GM18861 (cell line): ENCODE measurements at regions not wholly inside any gene's neighbourhood (a gene's known extent, or its start where the extent isn't known, plus 50 kb on each side); places are given as distances from the start of the nearest gene placed in this dataset.

Source experiments
- ATAC-seq: cut with Tn5 transposase; IDR thresholded peaks from one replicate; pipeline ENCODE4 v1.9.1; 2021; ENCODE audit not compliant: unreplicated experiment

DNA sequence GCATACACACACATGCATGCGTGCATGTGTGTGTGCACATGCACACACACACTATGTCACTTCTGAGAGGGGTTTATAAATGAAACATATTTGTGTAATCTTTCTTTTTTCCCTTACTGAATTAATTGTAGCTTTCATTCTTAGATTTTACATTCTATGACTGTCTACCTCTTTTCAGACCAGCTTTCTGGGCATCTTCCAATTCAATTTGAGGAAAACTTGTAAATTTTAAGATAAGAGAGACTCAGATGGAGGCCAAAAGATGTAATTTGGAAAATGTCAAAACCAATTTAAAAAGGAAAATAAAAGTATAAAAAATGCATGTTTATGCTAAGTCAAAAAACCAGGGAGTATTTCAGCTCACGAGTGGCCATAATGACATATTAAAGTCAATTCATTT is 594.5 kb downstream of the OLFM4 start:
- no peak for ATAC-seq

DNA sequence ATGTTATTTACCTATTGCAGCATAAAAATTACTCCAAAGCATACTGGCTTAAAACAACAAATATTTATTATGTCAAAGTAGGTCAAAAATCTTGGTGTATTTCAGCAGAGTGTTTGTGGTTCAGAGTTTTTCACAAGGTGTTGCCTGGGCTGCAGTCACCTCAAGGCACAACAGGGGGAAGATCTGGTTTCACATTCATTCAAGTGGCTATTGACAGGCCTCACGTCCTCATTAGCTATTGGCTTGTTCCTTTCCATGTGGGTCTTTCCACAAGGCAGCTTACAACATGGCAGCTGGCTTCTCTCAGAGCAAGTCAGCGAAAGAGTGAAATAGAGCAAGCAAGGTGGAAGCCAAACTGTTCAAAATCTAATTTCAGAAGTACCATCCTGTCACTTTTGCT is 602.9 kb downstream of the OLFM4 start:
- no peak for ATAC-seq

DNA sequence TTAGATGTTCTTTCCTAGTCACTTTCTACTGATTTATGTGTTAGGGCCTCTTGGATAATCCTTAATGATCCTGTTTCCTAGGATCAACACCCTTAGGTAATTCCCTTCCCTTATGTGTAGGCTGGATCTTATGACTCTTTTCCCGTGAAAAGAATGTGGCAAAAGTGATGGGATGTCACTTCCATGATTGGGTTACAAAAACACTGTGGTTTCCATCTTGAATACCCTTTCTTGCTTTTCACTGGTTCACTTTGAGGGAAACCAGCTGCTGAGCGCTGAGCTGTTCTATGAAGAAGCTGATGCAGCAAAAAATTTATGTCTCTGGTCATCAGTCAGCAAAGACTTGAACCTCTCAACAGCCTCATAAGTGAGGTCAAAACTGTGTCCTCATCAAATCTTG is 609.4 kb downstream of the OLFM4 start:
- ATAC-seq = no peak

DNA sequence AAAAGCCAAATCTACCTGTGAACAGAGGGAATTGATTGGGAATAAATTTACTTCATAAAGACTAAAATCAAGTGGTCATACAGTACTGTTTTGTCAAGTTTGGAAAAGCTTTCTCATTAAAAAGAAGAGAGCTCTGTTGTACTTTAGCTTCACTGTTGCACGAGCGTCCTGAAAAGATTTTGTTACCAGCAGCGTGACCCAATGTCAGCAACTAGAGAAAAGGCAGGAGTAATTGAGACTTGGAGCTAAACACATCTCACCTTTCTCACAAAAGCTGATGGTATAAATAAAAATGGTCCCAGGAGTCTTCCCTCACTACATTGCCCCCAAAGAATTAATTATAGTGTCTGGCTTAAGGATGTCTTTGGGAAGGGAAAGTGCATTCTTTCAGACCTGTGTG is 613.7 kb downstream of the OLFM4 start:
- ATAC-seq = no peak

DNA sequence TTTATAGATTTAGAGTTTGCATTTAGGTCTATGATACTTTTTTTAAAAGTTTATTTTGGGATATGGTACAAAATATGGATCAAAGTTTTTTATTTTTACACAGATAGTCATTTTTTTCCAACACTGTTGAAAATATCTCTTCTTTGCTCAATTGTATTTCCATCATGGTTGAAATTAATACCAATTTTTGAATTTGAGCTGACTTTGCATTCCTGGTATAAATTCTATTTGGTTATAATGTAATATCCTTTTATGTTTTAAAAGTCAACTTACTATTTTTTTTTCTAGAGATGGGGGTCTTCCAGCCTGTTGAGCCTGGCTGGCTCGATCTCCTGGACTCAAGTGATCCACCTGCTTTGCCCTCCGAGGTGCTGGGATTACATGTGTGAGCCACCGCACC is 620.1 kb downstream of the OLFM4 start:
- ATAC-seq = no peak

DNA sequence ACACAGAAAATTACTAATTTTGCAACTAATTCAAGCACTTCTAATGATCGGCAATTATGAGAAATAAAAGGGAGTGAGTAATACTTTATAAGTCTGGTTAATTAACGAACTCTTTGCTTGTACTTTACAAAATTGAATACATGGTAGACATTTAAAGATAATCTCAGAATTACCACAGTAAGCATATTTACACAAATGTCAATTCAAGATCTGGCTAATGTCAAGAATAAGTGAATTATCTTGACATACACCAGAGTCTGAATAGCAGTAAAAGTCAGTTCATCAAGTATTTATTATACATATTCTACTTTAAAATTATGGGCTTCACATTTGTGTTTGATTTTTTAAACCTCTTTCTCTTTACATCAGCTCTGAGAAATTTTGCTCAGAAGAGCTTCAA is 643.4 kb downstream of the OLFM4 start:
- ATAC-seq = no peak

DNA sequence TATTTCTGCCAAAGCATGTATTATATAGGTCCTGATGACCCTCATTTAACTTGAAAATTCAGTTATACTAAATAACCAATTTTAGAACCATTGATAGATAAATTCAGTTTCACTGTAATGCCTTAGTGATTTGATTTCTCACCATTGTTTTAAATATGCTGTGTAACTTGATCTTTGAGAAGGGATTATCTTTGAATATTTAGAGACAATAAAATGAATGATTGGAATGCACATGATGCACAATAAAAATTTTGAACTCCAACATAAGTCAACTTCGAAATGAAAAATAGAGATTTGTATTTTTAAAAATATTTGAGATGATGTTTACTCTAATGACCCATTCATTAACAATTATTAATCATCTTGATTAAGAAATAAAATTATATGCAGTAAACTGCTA is 654.5 kb downstream of the OLFM4 start:
- ATAC-seq = no peak

DNA sequence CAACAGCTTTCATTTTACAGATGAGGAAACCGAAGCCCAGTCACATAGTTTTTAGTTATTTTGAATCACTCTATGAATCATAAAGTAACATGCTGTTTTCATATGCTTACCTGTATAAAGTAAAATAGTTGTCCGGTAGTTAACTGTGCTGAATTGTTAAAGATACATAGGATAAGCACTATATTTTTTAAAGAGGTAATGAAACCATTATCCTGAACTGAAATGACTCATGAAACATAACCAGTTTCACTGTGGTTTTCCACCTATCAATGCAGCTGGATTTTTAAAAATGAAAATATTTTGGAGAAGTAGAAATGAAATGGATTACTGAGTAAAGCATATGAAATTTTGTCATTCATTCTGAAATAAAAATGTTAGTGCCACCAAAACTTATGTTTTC is 655.0 kb downstream of the OLFM4 start:
- no peak for ATAC-seq

DNA sequence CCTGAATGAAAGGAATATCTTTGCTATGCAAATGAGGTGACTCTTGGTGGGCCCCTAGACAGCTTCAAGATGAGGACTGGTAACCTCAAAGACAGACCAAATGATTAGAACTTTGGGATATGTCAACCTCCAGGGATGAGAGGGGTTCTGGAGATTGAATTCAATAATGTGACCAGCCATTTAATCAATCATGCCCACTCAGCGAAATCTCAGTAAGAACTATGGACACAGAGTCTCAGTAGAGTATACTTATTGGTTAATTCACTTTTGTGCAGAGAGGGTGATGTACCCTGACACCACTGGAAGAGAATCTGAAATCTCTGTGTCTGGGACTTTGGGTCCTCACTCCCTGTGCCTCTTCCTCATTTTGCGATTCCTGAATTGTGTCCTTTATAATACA is 662.8 kb downstream of the OLFM4 start:
- ATAC-seq = no peak

DNA sequence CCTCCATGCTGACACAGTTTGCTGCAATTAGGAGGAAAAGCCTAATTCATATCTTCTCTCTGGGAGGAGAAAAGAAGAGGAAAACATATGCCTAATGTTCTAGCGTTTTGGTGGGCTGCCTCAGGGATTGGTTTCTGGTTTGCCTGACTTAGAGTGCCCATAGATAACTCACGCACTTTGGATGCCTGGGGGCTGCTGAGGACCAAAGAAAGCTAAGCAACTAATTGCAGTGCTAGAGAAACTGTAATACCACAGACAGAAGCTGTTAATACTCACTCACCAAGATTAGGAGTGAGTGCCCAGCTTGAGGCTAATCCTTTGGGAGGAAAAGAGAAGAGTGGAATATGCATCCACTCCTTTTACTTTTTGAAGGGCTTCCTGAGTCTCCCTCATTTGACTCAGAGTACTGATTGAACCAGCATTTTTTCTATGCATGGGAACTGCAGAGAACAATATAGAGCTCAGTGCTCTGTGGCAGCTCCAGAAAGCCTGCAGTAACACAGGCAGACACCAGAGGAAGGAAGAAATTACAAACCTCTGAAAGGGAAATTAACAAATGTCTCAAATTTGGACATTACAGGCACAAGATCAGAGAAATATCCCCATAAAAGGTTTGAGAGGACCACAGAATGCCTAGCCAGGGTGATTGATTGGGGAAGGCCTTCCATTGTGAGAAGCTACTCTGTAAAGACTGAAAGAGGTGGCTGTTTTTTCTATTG is 666.4 kb downstream of the OLFM4 start:
- ATAC-seq = no peak

DNA sequence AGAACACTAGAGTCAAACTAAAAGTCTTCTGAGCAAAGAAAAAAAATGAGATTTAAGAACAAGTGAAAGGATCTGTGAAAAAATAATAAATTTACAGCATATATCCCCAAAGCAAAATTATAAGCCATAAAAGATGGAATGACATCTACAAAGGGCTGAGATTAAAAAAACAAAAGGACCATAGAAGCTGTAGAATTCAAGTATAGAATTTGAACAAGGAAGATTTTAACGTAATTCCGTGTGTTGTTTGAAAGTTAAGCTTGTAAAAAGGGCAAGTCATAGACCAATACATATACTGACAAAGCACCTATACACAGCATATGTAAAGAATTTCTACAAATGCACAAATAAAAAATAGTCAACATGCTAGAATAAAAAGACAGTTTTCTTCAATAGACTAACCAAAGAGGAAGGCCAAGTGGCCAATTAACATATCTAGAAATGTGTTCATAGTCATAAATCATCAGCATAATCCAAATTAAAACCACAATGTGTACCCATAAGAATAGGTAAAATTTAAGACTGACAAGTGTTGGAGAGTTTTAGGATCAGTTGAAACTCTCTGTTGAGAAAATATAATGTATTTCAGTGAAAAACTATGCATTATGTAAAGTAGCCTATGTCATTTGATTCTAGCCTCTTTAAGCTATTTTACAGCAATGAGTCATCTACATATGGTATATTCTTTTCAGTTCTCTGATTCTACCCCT is 674.9 kb downstream of the OLFM4 start:
- no peak for ATAC-seq

DNA sequence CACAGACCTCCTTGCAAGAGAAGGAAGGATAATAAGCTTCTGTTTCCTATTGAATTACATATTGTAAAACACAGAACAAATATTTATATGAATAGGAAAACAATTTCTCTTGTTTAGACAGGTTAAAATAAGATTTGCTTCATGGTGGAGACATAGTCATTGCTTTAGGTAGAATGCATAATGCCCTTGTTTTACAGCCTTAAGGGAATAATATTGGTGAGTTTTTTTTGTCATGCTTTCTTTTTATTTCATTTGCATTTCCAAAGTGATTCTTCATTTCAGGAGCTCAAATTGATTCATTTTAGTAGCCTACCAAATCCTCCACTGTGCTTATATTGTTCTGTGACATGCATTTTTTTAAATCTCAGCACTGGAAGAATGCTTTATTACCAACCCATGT is 690.7 kb downstream of the OLFM4 start:
- no peak for ATAC-seq

DNA sequence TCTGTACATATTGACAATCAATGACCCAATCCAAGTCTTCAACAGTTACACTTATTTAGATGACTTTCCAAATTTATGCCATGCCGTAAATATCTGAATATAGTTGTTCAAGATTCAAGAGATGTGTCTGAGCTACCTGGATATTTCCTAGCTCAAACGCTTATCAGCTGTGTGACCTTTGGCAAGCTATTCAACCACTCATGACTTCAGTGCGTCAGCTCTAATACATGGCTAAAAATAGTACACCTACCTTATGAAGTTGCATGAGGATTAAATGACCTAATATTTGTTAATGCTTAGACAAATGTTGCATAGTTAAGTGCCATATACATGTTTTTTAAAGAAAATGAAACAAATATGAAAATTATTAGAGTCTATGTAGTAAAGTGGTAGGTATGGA is 704.1 kb downstream of the OLFM4 start:
- ATAC-seq = no peak

DNA sequence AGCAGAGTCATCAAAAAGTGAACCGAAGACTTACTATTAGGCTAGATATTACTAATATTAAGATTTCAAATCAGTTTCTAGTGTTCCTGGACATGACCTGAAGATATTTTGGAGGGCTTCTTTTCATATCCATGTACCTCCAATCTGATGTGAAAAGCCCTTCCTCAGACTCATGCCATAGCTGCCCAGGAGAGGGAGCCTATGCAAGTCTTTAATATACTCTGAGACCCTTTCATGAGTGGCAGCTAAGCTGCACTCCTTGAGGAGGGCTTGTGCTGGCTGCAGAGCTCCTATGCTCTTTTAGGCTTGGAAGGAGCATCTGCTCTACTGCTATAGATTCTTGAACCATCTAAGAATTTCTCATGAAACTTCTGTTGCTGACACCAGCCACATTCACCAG is 715.3 kb downstream of the OLFM4 start:
- ATAC-seq = no peak

DNA sequence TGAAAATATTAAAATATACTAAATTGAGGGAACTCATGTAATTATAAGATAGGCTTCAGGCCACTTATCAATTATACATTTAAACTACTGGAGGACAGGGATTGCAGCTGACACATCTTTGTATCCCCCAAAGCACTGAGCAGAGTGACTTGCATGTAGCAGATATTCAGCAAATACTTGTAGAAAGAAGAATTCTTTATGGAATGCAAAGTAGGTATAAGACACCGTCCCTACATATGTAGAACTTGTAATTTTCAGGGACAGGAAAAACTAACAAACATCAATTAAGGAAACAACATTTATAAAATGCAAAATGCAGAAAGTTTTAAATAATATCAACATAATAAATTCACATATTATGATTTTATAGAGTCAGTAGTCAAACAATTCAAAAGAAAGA is 719.2 kb downstream of the OLFM4 start:
- no peak for ATAC-seq

DNA sequence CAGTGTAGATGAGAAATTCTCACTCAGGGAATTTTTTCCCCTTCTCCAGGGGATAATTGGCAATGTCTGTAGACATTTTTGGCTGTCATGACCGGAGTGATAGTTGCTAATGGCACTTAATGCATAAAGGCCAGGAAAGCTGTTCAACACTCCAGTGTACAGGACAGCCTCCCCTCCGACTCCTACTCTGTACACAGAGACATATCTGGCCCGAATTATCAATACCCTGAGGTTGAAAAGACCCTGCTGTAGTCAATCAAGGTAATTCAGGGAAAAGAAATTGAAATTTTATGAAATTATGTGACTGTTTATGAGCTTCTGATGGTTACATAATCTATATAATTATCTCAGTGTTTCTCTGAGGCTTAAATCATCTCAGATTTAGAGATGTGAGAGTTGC is 720.7 kb downstream of the OLFM4 start:
- ATAC-seq = no peak

DNA sequence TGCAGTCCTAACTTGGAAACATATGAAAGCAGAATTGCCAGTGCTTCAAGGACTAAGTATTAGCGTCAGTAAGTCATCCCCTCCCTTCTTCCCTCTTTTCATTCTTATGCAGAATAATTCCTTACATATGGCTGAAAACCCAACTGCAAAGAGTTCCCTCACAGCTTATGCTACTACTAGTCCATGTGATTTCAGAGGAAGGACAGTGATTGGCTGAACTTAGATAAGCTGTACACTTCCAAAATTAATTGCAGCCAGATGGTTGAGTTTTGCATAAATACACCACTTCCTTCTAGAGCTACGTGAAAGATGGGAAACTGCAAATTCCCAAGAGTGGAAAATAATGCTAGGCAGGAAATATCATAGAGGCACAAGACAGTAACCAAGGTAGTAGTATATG is 730.4 kb downstream of the OLFM4 start:
- ATAC-seq = no peak

DNA sequence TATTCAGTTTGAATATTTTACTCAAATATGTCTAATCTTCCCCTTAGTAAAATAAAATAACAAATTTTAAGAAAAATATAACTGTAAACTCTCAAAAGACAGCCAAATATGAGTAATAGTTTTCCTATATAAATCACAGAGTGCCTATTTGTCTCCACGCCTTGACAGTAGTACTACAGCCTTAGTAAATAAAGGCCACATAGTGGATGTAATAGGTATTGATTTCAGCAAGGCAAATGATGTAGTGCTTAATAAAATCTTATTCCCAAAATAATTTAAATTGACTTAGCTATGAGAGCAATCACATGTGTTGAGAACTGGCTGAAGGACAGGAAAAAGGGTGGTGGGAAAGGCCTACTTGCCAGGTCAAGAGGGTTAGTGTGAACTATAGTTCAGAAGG is 747.2 kb downstream of the OLFM4 start:
- no peak for ATAC-seq

DNA sequence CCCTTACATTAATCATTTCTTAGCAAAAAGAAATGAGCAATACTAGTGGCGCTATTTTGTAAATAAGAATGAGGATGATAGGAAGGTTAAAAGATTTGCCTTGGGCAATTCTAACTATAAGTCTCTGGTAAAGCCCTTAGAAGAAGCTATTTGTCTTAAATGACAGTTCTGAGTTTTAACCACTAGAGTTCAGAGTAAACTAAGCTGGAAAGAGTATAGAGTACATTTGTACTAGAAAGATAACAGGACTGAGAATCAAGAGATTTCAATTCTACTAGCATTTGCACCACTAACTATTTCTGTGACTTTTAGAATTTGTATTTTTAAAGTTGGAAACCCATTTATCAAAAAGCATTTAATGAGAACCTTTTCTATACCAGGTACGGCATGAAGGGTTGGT is 750.3 kb downstream of the OLFM4 start:
- no peak for ATAC-seq

DNA sequence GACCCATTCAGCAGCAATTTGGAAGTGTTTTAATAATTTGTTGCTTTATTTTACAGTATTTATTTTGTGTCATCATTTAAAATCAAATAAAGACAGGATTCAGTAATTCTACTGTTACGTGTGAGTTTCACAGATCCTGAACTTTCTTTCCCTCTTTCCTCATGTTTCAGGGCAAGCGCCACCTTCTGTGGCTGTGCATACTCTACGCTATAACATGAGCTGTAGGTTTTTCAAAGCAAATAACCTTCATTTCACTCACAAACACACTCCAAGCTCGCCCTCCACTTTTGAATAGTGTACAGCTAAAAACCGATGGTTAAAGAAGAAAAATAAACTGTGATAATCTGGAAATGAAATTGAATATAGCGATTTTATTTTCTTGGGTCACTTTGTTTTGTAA is 753.3 kb downstream of the OLFM4 start:
- ATAC-seq = no peak

DNA sequence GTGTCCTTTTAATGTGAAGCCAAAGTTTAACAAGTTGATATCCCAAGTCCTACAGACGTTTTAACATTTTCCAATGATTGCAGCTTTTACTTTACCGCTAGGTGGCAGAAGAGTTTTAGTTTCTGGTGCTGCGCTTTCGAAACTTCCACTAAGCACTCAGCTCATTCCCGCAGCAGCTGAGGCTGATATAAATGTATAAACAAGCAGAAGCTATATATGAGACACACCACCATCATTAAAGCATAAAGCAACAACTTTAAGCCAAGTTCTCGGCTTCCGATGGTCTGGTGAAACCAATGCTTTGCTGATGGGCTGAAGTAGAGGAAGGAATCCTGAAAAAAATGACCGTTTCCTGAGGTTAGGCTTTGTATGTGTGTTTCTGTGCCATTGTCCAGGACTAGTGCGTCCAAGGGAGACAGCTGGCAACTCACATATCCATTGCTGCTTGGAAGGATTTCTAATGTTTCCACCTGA is 753.9 kb downstream of the OLFM4 start:
- ATAC-seq = no peak

DNA sequence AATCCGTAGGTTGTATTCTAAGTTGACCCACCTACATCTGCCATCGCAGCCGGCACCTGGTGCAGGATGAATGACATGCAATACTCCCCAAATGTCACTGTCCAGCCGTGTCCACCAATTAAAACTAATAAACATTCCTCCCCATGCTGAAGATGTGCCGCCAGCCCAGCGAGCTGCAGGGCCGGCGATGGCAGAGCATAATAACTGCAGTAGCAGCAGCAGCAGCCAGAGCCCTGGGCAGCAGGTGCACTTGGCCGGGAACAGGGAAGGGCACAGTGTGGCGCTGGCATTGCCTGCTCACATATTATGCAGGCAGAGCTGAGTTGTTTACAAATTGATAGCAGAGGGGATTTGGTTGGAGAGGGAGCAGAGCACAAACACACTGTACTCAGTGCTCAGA is 754.9 kb downstream of the OLFM4 start:
- ATAC-seq = no peak

DNA sequence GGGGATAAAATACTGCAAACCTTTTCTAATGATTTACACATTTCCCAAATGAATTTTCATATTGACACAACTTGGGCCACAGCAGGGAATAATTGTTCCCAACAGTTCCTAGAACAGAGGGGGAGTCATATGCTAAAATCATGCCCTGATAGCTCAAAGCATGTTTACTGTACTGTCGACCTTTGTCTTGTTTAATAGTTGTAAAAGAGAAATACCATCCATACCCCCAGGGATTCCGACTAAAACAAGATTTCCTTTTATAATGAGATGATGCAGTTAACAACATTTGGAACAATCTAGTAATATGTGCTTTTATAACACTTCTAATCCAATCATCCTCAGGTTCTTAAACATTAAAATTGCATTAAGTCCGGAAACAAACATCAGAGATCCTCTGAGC is 759.7 kb downstream of the OLFM4 start:
- ATAC-seq = no peak
